ENCODE measurements at regions not wholly inside any gene's neighbourhood (a gene's known extent, or its start where the extent isn't known, plus 50 kb on each side); places are given as distances from the start of the nearest gene placed in this dataset.

- TF ChIP-seq MAX (IDR thresholded peaks at IDR 0.05) (no peak), ZBTB7A (IDR thresholded peaks at IDR 0.05; ENCODE audit: low read depth) (no peak), FOXM1 (IDR thresholded peaks at IDR 0.05; ENCODE audit: borderline replicate concordance, low read depth) (no peak), TAF1 (IDR thresholded peaks at IDR 0.05; ENCODE audit: low read depth) (no peak), NFIC (IDR thresholded peaks at IDR 0.05) (no peak), YY1 (IDR thresholded peaks at IDR 0.05; ENCODE audit: low read depth) (no peak), EGR1 (IDR thresholded peaks at IDR 0.05) (no peak), TCF12 (IDR thresholded peaks at IDR 0.05; ENCODE audit: low read depth) (no peak), REST (IDR thresholded peaks at IDR 0.05; ENCODE audit: low read depth) (no peak), TEAD4 (IDR thresholded peaks at IDR 0.05) (no peak), CREB1 (IDR thresholded peaks at IDR 0.05; ENCODE audit: low read depth) (no peak), RAD21 (IDR thresholded peaks at IDR 0.05; ENCODE audit: low read depth) (no peak), CEBPB (IDR thresholded peaks at IDR 0.05) (no peak), USF1 (IDR thresholded peaks at IDR 0.05) (no peak), EP300 (IDR thresholded peaks at IDR 0.05; ENCODE audit: borderline replicate concordance) (no peak)
Measured at GRCh38 chr1:234733427-234733826, 123.4 kb upstream of the IRF2BP2 start.

- TF ChIP-seq YY1 (IDR thresholded peaks at IDR 0.05; ENCODE audit: low read depth) (no peak), EP300 (IDR thresholded peaks at IDR 0.05; ENCODE audit: borderline replicate concordance) (no peak), REST (IDR thresholded peaks at IDR 0.05; ENCODE audit: low read depth) (no peak), NFIC (IDR thresholded peaks at IDR 0.05) (no peak), TAF1 (IDR thresholded peaks at IDR 0.05; ENCODE audit: low read depth) (no peak), MAX (IDR thresholded peaks at IDR 0.05) (no peak), CREB1 (IDR thresholded peaks at IDR 0.05; ENCODE audit: low read depth) (no peak), TEAD4 (IDR thresholded peaks at IDR 0.05) (no peak), TCF12 (IDR thresholded peaks at IDR 0.05; ENCODE audit: low read depth) (no peak), ZBTB7A (IDR thresholded peaks at IDR 0.05; ENCODE audit: low read depth) (no peak), EGR1 (IDR thresholded peaks at IDR 0.05) (no peak), FOXM1 (IDR thresholded peaks at IDR 0.05; ENCODE audit: borderline replicate concordance, low read depth) (no peak), USF1 (IDR thresholded peaks at IDR 0.05) (no peak), RAD21 (IDR thresholded peaks at IDR 0.05; ENCODE audit: low read depth) (no peak), CEBPB (IDR thresholded peaks at IDR 0.05) (no peak)
Measured at GRCh38 chr1:234732671-234733390, 122.9 kb upstream of the IRF2BP2 start.

GRCh38 chr1:234732260-234732659 lies 122.3 kb upstream of the IRF2BP2 start:
- TF ChIP-seq RAD21 (IDR thresholded peaks at IDR 0.05; ENCODE audit: low read depth) (no peak), REST (IDR thresholded peaks at IDR 0.05; ENCODE audit: low read depth) (no peak)

GRCh38 chr1:234731569-234732085 lies 121.6 kb upstream of the IRF2BP2 start:
- TF ChIP-seq TCF12 (IDR thresholded peaks at IDR 0.05; ENCODE audit: low read depth) (no peak), TAF1 (IDR thresholded peaks at IDR 0.05; ENCODE audit: low read depth) (no peak), CEBPB (IDR thresholded peaks at IDR 0.05) (no peak), TEAD4 (IDR thresholded peaks at IDR 0.05) (no peak), CREB1 (IDR thresholded peaks at IDR 0.05; ENCODE audit: low read depth) (no peak), REST (IDR thresholded peaks at IDR 0.05; ENCODE audit: low read depth) (no peak), NFIC (IDR thresholded peaks at IDR 0.05) (no peak), RAD21 (IDR thresholded peaks at IDR 0.05; ENCODE audit: low read depth) (no peak), EGR1 (IDR thresholded peaks at IDR 0.05) (no peak), MAX (IDR thresholded peaks at IDR 0.05) (no peak), FOXM1 (IDR thresholded peaks at IDR 0.05; ENCODE audit: borderline replicate concordance, low read depth) (no peak), ZBTB7A (IDR thresholded peaks at IDR 0.05; ENCODE audit: low read depth) (no peak)
